SK-N-MC (cell line): ENCODE measurements at regions not wholly inside any gene's neighbourhood (a gene's known extent, or its start where the extent isn't known, plus 50 kb on each side); places are given as distances from the start of the nearest gene placed in this dataset.

Experiments
- EZH2 ChIP-seq: fragments of 200-600 bp; sonication (generic); IDR thresholded peaks from one replicate; pipeline ENCODE4 v1.6.1; 2017; ENCODE audit warnings: antibody characterized with exemption
- FOXP2 ChIP-seq: optimal IDR thresholded peaks from 2 replicates; pipeline ENCODE3; 2011; ENCODE audit warnings: mild to moderate bottlenecking, moderate library complexity; ENCODE audit not compliant: insufficient read depth; ENCODE audit errors: extremely low read length, control extremely low read depth
- POLR2AphosphoS5 ChIP-seq: IDR thresholded peaks from 2 replicates; pipeline ENCODE4 v1.6.1; 2012; ENCODE audit warnings: mild to moderate bottlenecking, low read depth, low read length, borderline replicate concordance

DNA sequence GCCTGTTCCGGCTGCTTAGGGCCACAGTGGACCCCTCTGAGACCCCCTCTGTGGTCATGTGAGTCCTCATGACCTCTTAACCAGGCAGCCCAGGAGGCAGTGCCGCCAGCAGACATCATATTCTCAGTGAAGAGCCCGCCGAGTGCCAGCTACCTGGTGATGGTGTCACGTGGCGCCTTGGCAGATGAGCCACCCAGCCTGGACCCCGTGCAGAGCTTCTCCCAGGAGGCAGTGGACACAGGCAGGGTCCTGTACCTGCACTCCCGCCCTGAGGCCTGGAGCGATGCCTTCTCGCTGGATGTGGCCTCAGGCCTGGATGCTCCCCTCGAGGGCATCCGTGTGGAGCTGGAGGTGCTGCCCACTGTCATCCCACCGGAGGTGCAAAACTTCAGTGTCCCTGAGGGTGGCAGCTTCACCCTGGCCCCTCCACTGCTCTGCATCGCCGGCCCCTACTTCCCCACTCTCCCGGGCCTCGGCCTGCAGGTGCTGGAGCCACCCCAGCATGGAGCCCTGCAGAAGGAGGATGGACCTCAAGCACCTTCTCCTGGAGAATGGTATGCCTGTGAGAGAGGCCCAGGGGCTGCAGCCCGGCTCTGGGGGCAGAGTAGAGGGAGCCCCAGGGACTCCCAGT lies 176.1 kb downstream of the TBC1D2B start:
- TF ChIP-seq POLR2AphosphoS5 (no peak), EZH2 (no peak), FOXP2 (no peak)
